Activated T-cell treated with anti-CD3 and anti-CD28 coated beads, Interleukin-2, amount 50 U/mL, for 48 hours (primary cell): ENCODE measurements at regions not wholly inside any gene's neighbourhood (a gene's known extent, or its start where the extent isn't known, plus 50 kb on each side); places are given as distances from the start of the nearest gene placed in this dataset.

Experiments
- DNase-seq, 2 experiments: peaks; one replicate each; pipeline ENCODE4 v3.0.0-alpha.2; 2020

DNA sequence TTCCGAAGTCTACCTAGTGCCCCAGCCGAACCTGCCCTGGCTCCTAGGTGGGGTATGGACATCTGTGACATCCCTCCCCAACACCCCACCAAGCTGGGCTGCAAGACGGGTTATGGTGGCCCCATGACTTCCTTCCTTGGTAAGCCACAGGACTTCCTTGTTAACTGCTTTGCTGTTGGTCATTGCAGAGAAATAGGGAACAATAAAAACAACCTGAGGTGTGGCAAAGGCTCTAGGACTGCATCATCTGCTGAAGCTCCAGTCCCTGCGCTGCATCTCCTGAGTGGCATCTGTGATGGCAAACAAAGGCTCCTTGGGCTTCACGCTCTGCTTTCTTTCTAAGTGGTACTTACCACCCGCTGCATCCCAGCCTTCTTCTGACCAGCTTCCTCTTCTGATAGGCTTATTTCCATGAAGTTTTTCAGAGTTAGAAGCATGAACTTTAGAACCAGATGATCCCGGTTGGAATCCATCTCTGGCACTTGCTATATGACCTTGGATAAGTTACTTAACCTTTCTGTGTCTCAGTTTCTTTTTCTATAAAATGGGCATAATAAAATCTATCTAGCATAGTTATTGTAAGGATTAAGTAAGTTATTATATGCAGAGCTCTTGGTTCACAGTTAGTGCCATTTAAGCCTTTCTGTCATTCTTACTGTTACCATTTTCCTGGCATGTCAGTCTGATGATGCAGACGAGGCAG is 216.8 kb downstream of the RPS24 start:
- no peak for DNase-seq

DNA sequence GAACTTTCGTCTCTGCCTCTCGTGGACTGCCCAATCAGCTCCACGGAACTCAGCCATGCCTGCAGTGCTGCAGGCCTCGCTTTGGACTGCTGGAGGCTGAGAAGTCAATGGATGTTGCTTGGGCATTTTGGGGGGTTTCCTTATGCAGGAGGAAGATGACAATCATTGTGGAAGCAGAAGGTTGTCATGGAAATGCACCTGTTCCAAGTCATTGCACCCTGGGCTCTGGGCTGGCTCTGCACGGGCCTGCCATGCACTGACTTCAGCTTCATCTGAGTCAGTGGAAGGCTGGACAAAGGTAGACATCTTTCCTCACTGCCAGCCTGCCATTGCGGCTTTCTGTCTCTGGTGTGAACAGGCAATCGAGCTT is 217.3 kb downstream of the RPS24 start:
- no peak for DNase-seq

DNA sequence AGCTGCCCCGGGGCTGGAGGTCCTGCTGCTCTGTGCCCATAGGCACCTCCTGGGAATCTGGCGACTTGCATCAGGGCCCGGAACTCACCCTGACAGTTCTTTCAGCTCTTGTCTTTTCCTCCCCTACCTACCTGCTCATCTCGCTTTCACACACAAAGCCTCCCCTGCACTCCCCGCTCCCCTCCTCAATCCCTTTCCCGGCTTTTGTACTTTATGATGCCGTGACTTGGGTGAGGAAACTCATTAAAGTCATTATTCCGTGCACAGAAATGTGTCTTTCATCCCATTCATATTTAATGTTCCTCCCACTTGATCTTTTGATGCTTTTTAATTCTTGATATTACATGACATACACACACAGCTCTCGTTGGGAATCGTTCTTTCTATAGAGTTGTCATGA is 218.6 kb downstream of the RPS24 start:
- no peak for DNase-seq

DNA sequence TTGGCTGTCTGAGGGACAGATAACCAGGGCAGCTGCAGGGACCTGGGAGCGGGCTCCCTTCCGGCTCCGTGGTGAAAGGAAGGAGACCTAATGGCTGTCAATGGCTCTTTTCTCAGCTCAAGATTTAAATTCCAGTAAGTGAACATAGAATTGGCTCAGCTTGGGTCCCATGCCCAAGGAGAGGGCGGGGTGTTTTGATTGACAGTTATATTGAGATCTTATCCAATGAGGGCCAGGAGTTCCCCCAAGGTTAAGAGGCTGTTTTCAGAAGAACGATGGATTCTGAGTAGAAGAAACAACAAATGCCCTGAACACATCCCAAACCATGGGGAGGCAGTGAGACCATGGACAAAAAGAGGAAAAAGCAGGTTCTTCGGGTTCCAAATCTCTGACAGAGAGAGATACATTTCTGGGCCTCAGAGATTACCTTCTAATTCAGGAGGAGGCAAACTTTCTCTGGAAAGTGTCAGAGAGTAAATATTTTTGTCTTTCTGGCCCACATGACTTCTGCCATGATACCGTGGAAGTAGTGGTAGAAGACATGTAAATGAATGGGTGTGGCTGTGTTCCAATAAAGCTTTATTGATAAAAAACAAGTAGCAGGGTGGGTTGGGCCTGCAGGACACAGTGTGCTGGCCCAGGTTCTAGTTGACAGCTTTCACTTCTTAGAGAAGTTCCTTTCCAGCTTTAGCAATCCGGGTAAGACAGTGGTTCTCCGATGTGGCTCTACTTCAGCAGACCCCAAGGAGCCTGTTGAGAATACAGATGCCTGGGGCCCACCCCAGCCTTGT is 219.6 kb downstream of the RPS24 start:
- no peak for DNase-seq

DNA sequence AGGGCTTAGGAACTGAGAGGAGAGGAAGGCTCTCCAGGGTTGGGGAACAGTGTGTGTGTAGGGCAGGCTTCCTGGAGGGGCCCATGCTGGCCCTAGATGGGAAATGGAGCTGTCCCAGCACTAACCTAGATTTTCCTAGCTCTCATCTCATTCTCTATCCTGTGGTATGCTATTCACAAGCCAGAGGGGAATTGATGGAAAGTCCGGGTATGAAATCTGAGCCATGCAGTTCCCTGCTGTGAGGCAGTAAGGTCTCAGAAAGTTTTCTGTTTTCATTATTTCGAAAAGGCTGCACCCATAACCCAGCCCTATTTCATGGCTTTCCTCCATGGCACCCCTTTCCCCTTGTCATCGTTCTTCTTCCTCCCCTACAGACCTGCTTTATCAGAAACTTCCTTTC is 220.3 kb downstream of the RPS24 start:
- no peak for DNase-seq

DNA sequence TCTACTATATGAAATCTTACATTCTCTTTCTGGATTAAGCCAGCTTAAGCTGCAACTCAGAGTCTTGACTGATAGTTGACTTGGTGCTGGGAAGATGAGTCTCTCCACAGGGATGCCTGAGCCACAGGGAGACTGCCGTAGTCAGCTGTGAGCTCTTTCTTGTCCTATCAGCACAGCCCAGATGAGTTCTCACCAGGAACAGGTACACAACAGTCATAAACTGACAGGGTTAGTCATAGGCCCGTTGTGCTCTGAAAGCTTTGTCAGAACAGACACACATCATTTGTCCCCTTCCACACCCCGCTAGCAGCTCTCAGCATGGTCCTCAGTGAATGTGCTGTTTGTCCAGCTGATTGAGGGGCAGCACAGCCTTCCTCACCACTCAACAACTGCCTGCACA is 221.6 kb downstream of the RPS24 start:
- DNase-seq: no peak

DNA sequence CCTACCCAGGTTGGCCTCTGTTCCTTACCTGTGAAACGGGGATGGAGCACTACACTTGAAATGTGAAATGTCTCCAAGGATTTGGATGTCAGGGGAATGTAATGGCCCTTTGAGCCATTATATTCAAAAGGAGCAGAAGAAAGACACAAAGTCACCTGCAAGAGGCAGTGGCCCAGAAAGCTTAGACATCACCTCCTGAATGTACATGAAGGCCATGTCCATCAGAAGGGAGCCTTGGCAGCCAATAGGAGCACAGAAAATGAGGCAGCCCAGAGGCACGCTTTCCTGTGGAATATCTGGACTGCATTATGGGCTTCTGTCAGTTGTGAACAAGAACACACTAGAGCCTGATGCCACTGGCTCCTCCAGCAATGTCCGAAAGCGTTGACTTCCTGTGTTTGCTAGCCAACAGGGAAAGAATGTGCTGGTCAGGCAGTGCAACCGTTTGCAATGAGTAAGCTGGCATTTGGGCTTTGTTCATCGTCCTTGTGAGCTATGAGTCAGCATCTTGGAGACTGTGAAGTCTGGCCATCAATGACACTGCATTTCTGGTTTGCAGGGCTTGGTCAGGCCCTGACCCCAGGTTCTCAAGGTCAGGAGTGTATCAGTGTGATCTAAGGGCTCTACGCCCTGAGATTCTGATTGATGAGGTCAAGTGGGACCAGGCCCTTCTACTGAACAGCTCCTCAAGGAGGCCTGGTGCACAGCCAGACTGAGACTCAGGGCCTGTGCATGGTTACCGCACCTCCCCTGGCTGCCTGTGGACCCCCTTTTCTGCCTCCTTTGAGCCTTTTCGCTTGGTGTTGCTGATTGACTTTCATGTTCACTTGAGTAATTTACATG is 222.4 kb downstream of the RPS24 start:
- no peak for DNase-seq

DNA sequence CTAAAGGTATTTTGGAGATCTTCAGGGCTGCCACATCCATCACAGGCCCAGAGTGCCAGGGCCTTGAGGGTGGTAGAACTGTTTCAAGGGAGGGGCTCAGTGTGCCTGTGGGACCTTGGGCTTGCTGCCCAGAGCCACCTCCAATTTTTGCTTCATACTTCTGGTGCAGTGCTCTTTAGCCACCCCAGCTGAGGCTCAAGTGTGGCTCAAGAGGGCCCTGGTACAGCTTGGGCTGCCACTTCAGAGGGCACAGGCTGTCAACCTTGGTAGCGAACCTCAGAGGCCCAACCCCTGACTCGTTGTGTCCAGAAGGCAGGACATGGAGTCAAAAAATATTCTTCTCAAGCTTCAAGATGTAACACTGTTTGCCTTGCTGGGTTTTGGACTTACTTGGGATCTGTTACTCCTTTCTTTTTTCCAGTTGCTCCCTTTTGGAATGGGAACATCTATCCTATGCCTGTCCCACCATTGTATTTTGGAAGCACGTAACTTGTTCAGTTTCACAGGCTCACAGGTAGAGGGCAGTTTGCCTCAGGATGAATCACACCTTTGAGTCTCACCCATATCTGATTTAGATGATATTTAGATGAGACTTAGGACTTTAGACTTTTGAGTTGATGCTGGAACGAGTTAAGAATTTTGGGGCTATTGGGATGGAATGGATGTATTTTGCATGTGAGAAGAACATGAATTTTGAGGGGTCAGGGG is 224.8 kb downstream of the RPS24 start:
- no peak for DNase-seq

DNA sequence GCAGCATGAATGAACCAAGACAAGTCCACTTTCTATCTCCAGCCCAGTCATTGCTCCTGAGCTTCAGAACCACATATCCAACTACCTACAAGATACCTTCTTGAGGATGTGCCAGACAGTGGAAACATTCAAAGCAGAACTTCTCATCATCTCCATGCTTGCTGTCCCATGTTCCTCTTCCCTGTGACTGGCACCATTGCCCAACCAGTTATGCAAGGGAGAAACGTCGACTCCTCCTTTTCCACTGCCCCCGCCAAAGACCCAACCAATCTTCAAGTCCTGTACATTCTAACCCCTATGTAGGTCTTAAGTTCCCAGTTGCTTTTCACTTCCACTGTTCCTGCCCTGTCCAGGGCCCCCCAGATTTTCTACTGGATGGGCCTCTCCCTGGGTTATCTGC is 225.7 kb downstream of the RPS24 start:
- no peak for DNase-seq

DNA sequence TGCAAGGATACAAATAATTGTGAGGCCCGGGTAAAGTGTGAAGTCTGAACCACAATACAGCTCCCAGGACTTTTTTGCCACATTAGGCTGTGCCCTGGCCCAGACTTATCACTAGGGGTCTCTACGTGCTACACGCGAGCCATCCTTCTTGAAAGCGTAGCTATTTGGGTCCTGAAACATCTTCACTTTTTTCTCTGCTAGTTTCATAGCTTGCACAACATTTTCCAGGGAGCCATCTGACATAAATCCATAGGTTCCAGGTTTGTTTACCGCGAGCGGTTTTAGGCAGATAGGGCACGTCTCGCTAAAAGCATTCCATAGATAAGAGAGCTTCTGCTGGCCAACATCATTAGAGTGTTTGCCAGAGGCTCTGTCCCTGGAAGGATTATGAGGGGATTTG is 226.5 kb downstream of the RPS24 start:
- DNase-seq: no peak

DNA sequence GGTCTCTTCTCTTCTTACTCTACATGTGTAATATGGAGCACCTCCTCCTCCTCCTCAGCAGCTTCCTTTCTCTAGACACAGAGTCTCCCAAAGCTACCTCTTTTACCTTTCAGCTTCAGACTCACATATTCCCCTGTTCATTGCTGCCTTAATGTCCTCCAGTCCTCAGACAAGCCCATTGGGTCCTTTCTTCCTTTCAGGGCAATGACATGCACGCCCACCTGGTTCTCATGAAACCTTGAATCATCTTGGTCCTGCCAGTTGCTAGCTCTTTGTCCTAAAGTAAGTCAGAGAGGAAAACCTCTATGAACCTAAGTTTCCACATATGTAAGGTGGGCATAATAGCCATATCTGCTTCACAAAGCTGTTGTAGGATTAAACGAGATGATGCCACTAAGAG is 227.0 kb downstream of the RPS24 start:
- DNase-seq: no peak

DNA sequence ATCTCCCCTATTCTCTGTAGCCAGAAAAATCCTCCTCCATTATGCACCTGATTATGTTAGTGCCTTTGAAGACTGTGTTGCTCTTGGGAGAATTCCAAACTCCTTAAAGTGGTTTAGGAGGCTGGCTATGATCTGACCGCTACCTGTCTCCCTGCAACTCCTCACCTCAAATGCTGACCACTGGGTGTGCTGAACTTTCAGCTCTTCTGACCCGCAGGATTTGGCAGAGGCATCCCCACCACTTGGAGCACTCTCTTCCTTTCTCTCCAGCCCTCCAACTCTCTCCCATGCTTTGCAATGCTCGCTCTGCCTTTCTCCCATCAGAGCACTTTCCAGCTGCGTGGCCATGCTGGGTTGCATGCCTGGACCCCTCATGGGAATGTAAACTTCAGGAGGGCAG is 227.6 kb downstream of the RPS24 start:
- no peak for DNase-seq

DNA sequence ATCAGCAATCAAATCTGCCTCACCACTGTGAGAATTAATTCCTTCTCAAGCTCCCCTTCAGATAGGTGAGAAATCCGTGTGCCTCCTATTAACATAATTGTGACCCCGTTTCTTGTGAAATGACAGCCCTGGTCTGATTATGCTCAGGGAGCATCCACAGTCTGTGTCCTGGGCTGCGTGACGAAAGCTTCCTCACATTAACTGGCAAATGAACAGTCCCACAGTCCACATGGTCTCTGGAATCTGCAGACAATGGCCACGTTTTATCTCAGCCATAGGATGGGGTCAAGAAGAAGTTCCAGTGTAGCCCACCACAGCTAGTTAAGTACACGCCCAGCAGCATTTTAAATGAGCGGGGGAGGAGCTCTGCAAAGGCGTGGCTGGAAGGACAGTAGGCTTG is 229.2 kb downstream of the RPS24 start:
- no peak for DNase-seq

DNA sequence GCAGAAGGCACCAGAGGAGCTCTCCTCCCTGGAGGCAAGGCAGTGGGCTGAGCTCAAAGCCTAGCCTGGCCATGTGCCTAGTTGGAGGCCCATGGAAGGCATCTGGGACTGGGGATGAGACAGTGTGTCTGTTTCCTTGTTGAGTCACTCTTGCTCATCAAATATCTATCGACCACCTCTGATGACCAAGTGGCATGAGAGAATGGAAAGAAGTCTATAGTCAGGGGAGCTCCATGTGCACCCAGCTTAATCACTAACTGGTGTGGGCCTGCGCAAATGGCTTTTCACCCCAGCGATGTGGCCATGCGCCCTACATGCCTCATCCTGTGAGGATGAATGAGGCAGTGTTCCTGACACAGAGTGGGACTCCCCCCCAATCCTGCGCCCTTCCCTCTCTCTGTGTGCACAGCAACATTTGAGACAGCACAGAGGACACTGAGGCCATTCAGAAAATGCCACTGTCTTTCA is 229.9 kb downstream of the RPS24 start:
- DNase-seq: no peak

DNA sequence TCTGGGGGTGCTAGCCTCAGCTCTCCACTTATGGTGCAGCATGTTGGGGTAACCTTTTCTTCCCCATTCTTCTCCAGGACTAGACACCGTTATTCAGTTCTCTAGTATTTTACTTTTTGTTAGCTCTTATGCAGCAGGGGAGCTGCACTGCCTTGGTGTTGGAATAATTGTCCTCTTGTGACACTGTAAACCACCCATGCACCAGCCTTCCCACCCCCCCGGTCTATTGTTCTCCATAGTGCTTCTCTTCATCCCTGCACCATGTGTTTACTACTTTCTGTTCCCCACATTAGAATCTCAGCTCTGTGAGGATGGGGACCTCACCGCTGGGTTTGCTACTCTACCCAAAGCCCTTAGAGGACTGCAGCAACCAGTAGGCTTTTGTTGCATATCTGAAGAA is 230.7 kb downstream of the RPS24 start:
- DNase-seq: no peak

DNA sequence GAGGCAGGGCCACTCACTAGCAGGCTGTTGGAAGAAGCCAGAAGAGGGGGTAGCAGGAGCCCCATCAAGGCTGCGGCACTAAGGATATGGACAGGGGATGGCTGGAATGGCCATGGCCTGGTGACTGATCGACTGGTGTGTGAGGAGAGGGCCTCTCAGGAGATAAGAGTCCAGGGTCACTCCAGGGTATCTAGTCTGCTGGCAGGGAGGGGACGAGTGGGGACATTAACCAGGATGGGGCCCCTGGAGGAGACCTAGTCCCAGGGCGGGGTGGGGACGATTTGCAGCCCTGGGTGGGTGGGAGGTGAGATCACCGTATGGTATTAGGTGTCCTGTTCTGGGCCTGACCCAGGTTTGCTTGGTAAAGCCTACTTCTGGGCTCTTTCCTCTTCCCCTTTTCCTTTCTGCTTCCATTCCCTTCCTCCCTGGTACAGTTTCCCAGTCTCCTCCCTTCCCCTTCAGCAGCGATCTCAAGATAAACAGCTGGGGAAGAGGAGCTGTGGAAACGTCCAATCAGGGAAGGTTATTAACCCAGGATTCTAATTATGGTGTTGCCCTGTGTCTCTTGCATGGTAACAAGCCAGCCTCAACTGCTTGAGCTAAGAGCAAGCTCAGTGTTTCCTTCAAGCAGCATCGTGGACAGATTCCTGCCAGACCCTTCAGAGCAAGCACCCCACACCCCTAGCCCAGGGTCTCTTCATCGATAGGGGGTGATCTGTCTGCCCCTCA is 233.2 kb downstream of the RPS24 start:
- DNase-seq: no peak

DNA sequence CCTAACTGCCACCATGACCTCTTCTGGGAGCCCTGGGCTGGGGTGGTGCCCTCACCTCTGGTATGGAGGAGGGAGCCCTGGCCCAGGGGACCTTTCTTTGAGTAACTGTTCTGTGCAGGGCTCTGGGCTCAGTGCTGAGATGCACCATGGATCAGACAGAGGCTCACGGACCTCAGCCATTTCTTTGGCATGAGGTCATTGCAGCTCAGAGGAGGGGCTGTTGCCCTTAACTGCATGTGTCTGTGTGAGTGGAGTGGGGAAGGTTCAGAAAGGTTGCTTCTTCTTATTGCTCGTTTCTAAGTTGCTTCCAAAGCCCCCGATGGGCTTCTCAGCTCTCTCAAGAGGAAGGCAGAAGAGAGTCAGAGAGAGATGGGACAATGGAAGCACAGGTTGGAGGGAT is 233.9 kb downstream of the RPS24 start:
- no peak for DNase-seq

DNA sequence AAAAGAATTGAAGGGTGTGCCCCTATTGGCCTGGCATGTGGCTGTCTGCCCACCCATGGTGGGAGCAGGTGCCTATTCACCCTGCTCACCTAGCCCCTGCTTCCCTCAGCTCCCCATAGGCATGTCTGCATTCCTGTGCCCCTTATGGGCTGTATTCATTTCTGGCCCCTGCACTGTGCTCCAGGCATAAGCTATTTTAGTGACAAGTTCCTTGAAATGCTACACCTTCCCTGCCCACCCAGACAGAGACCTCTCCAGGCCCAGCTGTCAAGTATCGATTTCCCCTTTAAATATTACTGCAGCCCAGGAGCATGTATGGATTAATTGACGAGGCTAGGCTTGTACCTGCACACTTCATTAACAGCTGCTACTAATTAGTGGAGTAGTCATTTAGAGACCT is 235.4 kb downstream of the RPS24 start:
- DNase-seq: no peak

DNA sequence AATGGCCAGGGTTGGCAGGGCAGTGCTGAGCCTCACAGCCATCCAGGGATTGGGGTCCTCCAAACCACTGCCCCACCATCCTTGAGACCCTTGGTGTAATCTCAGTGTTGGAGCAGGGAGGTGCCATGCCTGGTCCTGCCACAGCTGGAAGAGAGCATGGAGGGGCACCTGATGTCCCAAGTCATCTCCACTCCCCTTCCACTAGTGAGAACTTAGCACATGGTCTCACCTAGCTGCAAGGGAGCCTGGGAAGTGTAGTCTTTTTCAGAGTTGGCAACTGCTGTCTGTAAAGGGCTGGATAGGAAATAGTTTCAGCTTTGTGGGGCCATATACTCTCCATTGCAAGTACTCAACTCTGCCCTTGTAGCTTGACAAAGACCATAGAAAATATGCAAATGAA is 238.7 kb downstream of the RPS24 start:
- no peak for DNase-seq

DNA sequence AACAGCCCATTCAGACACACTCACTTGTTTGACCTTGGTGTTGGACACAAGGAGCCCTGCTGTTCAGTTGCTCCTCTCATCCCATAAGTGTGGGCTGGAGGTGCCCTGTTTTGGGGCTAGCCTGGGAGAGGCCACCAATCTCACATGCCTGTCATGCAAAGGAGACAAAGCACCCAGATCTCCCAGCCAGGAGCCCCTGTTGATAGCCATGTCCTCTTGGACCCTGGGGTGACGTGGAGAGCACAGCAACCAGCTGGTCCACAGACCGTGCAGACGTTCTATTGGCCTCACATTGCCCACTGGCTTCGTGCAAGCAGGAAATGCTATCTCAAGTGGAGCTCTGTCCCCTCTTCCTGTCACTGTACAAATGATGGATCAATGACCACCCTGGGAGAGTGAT is 240.8 kb downstream of the RPS24 start:
- DNase-seq: no peak

DNA sequence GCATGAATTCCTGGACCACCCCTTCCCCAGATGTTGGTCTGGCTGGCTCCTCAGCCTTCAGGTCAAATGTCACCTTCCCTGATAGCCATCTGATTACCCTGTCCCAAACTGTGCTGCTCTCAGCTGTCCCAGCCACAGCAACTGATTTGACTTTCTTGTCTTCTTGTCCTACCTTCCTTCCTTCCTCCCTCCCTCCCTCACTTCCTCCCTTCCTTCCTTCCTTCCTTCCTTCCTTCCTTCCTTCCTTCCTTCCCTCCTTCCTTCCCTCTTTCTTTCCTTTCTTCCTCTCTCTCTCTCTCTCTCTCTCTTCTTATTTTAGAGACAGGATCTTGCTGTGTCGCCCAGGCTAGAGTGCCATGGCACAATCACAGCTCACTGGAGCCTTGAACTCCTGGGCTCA is 242.5 kb downstream of the RPS24 start:
- DNase-seq: no peak

DNA sequence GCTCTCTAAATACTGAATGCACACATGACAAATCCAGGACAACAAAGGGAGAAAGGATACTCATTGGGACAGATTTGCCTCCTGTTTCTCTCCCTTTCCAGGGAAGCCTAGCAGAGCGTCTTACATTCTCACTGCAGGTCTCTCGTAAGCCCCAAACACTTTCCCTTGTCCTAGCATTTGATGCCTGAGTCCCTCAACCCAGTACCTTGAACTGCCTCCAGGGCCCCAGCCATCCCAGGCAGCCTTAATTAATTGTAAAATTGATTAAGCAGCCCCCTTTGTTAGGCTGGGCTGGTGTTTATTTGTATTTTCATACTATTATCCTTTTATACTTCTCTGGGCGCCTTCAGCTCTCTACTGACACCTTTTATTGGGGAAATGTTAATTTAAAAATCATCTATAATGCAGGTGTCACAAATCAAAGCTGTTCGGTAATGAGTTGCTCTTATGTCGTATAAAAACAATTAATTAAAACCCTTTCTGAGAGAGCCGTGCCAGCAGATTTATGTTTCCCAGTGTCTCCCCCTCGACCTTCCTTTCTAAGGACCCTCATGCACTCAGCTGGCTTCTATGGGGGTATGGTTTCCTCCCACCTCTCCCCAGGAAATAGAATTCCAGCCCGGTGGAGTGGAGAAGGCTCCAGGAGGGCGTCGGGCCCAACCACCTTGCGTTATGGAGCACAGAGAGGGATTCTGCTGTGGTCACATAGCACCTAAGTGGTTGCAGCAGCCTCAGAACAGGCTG is 243.8 kb downstream of the RPS24 start:
- no peak for DNase-seq
